IPS-NIHi7 (cell line): ENCODE measurements at regions not wholly inside any gene's neighbourhood (a gene's known extent, or its start where the extent isn't known, plus 50 kb on each side); places are given as distances from the start of the nearest gene placed in this dataset.

ENCODE experiments used
- DNase-seq: peaks from one replicate; pipeline ENCODE4 v3.0.0; 2012; ENCODE audit warnings: mixed read lengths; ENCODE audit errors: extremely low spot score

GRCh38 chr14:97298736-97299135 is 501.6 kb downstream of the VRK1 start:
- no peak for DNase-seq

DNA sequence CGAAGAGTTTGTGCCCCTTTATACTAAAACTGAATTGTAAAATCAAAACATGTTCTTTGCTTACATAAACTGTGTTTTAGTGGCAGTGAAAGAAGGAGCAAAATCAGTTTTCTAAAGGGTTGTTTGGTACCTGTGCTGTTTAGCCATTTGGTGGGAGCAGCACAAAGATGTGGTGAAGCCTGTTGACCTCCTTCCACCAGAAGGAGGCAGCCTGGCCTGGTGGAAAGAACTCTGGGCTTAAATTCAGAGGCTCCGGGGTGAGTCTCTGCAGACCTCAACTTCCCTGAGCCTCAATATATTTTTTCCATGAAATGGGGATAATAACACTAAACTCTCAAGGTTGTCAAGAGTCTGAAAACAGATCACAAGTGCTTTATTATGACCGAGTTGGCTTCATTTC is 502.5 kb downstream of the VRK1 start:
- peak; percentile 48 for DNase-seq

DNA sequence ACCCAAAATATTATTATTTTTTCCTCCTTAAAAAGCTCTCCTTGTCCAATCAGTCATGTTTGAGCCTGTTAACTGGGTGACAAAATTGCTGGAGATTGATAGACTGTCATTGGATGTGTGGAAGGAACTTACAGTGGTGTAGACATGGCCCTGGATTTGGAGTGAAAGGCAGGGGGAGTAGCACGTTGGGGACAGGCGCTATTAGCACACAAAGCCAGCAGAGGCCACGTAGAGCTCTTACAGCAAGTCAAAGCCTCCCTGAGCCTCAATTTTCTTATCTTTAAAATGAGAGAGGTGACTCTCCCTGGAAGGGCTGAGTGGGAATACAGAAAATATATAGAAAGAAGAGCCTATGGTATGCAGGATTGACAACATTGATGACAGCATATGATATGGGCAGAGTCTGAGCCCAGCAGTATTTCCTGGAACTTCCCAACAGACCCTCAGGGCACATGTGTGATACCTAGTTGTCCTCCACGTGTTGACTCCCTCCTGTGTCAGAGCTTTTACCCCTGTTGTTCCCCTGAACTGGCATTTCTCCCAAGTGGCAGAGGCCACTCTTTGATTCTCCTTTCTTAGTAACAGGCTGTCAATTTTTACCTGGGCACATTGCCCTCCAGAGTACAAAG is 504.9 kb downstream of the VRK1 start:
- peak; percentile 32 for DNase-seq

- no peak for DNase-seq
Observed at GRCh38 chr14:97306133-97306759, 509.1 kb downstream of the VRK1 start.

DNA sequence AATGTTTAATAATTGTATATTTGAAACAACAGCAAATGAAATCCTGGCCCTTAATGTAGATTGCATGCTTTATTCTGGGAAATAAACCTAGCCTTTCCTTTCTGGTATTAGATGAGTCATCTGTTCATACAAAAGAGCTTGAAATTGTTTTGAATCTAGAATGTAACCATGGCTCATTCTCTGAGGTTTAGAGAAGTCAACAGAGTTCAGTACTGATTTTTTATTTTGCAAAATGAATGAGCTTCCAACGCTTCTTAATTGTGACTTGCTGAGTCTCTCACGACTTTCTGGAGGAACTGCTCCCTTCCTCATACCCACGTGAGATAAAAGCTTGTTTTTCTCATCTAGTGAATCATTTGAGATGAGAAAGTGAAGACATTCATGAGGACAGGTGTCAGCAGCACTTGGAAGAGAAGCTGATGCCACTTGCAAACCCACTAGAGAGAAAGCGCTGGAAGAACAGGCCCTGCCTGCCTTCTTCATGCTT is 509.6 kb downstream of the VRK1 start:
- no peak for DNase-seq

- no peak for DNase-seq
Observed at GRCh38 chr14:97311411-97311810, 514.2 kb downstream of the VRK1 start.

DNA sequence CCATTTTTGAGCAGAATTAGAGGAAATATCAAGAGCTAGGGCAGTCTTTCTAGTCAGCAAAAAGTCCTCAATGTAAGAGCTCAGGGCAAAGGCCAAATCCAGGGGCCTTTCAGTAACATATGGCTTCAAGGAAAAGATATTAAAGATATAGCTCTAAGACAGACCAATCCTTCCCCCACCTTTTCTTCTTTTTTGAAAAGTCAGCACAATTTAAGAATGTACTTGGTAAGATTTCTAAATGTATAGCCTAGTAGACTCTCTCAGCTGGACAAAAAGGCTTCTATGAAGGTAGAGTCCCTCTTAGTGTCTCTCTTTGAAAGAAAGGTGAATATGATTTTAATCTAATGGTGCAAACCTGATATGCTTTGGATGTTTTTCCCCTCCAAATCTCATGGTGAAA is 515.7 kb downstream of the VRK1 start:
- no peak for DNase-seq

GRCh38 chr14:97315790-97316189 is 518.6 kb downstream of the VRK1 start:
- DNase-seq, result no peak

- DNase-seq, result no peak
Observed at GRCh38 chr14:97318380-97318779, 521.2 kb downstream of the VRK1 start.

DNA sequence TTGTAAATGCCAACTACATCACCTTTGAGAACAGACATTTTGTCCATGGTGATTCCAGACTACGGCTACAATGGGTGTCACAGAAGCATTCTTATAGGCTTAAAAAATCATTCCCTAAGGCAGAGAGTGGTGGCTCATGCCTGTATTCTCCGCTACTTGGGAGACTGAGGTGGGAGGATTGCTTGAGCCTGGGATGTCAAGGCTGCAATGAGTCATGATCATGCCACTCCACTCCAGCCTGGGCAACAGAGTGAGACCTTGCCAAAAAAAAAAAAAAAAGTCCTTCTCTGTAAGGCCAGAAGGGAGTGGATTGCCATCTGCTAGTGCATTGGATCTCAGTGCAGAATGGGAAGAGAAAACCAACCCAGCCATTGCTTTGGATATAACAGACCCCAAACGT is 522.5 kb downstream of the VRK1 start:
- DNase-seq, result no peak

DNA sequence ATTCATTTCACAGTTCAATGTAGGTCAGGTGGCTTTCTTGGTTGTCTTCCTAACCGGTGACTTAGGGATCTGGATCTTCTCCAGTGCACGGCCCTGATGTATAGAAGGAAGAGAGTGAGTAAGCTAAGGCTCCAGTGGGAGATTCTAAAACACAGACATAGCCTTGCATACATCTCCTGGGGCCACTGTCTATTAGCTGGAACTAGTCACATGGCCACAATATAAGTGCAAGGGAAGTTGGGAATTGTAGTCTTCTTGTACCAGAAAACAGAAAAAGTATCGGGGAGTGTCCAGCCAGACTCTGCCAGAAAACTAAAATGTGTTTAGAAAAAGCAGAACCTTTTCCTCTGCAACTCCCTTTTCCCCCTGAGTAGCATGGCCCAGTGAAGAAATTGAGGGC is 531.6 kb downstream of the VRK1 start:
- no peak for DNase-seq

DNA sequence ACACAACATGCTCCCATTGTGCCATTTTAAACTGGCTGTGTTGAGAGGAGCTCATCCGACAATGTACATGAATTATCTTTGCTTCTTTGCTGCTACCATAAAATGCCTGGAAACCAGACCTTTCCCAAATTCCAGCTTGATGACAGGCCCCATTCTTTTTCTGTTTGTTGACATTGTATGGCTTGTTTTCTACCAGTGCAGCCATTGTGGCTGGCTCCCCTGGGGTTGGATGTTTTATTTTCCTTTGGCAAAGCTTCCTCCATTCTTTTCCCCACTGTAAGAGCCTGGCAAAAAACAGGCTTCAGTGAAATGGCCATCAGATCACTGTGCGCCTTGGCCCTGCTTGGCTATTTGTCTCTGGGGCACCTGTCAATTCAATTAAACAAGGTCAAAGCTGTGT is 532.5 kb downstream of the VRK1 start:
- no peak for DNase-seq

DNA sequence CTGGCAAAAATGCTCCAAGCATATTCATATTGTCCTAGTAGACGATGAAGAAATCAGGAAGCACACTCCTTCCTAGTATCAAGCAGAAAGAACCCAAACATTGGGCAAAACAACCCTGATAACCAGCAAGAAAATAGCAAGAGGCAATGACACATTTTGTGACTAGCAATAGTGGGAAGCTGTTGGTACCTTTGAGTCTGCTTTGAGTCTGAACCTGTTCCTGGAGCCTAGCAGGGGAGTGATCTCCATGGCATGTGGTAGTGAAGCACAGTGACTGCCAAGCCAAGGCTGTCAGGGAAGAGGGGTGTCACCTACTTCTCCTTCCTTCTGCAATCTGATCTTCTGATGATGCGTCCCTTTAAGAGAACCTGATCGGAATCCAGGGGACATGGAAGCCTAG is 533.9 kb downstream of the VRK1 start:
- DNase-seq, result no peak

DNA sequence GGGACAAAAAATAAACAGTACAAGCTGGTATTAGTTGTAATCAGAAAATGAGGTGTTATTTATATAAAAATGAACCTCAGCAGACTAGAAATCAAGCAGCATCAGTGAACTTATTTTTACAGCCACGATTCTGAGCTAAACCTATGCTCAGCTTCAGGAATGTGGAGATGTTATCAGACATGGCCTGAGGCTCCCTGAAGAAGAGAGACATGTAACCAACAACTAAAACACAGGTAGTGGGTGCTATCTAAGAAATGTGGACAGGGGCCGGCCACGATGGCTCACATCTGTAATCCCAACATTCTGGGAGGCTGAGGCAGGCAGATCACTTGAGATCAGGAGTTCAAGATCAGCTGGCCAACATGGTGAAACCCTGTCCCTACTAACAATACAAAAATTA is 534.3 kb downstream of the VRK1 start:
- DNase-seq, result no peak

DNA sequence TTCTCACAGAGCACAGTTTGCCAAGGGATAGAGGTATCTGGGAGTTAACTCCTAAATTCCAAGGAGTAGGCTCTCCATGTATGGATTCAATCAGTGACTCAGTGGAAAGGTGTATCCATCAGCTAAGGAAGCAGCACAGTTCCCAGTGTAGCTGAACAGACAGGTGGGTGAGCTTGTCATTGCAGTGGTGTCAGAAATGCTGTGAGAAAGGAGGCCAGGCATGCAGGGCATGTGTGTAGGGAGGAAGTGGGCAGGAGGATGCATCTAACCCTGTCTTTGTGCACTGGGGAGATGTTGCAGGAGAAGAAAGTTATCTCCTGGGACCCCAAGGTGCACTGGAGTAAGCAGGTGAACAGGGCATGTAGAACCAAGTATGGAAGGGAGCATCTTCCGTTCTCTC is 539.0 kb downstream of the VRK1 start:
- no peak for DNase-seq

DNA sequence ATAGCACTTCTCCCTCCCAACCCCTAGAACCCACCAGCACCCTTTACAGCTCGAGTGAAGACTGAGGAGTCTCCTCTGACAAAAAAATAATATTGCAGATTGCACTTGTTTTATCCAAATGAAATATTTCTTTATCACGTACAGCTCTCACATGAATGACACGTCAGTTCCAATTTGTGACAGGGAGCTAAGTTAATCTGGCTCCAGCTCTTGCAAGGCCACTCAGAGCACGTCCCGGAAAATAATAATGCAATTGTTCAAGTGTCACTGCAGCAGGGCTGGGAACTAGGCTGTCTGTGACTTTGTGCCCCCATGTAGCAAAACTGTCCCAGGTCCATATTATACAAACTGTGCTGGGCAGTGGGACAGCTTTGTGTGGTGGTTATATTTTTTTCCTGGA is 539.6 kb downstream of the VRK1 start:
- no peak for DNase-seq

GRCh38 chr14:97337267-97337666 is 540.1 kb downstream of the VRK1 start:
- DNase-seq, result no peak

DNA sequence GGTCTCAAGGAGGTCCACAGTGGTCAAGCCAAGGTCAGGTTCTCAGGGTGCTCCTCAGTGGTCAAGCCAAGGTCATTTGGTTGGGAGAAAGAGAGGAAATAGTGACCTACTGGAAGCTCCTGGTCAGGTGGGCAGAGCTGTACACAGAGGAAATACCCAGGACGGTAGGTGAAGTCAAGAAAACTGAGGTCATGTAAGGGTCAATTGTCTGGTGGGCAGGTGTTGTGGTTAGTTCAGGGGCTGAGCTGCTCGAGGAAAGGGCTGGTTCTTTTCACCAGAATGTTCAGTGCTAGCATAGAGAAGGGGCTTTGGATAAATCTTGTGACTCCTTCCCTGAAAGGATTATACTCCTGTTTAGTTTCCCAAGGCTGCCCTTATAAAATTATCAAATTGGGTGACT is 540.5 kb downstream of the VRK1 start:
- no peak for DNase-seq

DNA sequence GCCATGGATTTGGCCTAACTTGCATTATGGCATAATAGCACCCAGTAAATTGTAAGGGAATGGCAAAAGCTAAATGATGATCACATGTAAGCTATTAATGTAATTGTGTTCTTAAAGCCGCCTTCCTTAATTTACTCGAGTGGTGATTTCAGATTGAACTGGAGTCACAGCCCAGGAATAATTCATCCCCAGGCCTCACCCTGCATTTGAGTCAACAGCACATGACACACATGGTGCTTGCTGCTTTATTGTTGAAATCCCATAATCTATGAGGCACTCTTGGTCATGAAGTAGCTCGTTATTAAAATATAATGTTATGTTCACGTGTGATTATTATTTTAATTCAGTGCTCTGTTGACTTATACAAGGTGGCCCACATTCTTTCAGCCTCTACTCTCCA is 547.5 kb downstream of the VRK1 start:
- no peak for DNase-seq

DNA sequence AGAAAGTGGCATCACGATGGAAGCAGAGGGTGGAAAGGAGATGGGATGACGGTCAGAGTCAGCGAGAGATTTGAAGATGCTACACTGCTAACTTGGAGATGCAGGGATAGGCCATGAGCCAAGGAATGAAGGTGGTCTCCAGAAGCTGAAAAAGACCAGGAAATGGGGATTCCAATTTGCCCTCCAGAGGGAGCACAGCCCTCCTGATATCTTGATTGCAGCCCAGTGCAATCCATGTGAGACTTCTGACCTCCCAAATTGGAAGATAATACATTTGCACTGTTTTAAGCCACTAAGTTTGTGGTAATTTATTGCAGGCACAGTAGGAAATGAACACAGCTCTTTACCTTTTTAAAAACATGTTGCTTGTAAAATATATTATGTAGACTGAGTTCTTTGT is 549.5 kb downstream of the VRK1 start:
- peak; percentile 27 for DNase-seq

DNA sequence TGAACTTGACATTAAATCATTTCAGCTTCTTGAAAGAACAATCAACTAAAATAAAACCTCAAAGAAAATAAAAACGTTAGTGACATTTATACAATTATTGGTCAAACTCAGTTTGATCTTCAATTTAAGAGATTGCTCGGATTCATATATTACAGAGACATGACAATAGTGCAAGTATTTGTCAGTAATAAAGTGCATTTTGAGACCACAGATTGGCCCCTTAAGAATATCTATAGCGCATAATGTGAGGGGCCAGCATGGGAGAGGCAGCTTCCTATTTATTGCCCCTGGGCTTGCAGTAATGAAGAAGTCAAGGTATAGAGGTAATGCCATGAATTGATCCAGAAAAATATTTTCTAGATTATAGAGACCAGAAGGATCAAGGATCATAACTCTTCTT is 552.3 kb downstream of the VRK1 start:
- no peak for DNase-seq

GRCh38 chr14:97349946-97350345 is 552.8 kb downstream of the VRK1 start:
- no peak for DNase-seq

GRCh38 chr14:97350415-97350814 is 553.2 kb downstream of the VRK1 start:
- no peak for DNase-seq
